ENCODE measurements at regions not wholly inside any gene's neighbourhood (a gene's known extent, or its start where the extent isn't known, plus 50 kb on each side); places are given as distances from the start of the nearest gene placed in this dataset.
A peak's percentile ranks its signal among the peaks of the same experiment; 100 is the strongest.
"Not testable (repeated sequence)": the region's sequence is repeated elsewhere in the genome, so short reads cannot be mapped to it uniquely, and the experiment has no call there.

DNA sequence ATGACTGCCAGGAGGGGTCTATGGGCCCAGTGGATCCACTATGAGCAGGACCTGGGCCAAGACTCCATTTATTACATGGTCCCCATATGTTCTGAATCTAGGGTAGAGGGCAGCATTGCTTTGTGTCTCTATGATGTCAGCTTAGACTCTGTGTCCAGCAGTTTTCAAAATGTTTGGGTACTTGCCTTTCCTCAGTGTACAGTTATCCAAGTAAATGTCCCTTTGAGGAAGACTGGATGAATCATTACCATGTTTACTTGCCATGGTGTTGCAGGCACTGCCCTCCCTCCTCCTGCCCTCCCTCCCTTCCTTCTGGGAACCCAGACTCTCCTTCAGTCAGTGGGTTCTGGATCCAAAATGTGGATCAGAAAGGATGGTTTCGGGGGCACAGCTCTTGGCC lies 108.6 kb downstream of the NRN1 start:
- DNase-seq: no peak

DNA sequence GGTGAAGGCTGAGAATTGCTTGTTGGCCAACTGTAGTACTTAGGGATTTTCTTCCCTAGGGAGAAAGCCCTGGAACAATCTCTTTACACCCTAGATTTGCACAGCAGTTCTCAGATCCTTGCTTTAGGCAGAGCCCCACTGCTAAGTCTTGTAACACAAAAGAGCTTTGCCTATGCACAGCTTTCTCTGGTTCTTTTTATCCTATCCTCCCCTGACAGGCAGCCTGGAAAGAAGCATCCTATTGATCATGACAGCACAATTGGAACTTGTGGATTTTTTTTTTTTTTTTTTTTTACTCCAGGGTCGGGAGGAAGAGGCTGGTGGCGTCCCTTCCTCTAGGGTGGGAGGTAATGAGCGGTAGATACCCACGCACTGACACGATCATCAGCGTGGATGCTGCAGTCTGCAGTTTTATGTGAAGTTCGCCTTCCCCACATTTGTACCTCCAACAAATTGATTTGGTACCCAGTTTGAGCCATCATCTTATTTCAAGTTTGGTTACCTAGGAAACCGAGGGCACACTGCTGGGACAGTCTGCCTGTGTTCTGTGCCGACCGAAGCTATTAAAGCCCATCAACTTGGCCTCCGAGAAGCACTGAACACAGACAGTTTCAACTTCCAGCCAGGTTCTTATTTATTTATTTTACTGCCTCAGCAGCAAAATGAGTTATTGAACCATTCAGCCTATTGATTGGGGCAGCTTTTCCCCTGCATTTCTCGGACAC lies 110.1 kb downstream of the NRN1 start:
- no peak for DNase-seq

DNA sequence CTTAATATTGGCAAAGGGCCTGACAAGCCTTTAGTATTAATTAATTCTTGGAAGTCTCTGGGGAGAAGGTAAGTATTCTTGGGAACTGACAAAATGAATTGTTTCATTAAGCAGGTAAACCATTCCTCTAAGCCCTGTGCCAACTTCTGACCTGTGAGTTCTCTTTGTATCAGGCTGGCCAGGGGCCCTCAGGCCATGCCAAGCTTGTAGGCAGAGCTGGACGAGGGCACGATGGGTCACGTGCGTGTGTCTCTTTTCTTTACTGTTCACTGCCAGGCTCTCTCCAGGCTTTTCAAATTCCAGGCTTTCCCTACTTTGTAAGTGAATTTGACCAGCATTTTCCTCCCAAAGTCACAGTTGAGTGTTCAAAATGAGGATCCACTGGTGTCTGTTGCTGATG lies 112.4 kb downstream of the NRN1 start:
- no peak for DNase-seq

DNA sequence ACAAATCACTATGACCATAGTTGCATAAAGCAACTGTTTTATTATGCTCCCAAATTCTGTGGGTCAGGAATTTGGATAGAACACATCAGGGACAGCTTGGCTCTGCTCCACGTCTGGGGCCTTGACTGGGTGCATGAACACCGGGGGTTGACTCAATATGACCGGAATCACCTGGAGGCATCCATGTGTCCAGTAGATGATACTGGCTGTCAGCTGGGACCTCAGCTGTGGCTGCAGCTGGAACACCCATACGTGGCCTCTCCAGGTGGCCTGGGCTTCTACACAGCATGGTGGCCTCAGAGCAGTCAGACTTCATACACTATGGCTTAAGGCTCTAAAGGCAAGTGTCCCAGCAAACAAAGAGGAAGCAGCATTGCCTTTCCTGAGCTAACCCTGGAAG lies 113.4 kb downstream of the NRN1 start:
- DNase-seq: no peak

DNA sequence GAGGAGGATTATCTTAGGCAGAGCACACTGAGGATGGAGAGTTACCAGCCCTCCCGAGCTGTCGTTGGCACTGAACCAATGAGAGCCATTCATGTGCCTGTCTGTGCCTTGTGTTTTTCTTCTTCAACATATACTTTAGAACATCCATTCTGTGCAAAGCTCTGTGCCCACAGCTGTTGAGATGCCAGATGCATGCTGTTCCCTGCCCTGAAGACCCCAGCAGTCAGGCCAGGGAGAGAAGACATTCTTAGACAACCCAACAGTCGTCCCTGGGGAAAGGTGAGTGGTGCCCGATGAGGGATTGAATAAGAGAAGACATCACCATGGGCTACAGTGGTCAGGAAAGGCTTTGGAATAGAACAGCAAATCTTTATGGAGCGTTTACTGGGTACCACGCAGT lies 114.1 kb downstream of the NRN1 start:
- no peak for DNase-seq

DNA sequence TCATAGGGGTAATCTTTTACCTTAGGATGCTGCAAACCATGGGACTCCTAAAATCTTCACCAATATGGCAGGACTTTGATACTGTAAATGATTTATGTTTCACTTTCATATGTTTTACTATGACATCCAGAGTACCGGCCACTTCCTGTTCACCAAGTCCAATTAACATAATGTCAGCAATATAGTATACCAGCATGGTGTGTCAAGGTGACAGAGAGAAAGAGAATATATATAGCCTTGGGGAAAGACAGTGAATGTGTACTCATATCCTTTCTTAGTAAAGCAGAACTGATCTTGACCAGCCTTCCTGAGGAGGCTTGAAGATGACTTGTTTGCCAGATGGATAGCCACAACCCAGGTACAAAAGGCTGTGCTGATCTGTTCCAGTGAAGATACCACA lies 127.9 kb downstream of the NRN1 start:
- DNase-seq: no peak

DNA sequence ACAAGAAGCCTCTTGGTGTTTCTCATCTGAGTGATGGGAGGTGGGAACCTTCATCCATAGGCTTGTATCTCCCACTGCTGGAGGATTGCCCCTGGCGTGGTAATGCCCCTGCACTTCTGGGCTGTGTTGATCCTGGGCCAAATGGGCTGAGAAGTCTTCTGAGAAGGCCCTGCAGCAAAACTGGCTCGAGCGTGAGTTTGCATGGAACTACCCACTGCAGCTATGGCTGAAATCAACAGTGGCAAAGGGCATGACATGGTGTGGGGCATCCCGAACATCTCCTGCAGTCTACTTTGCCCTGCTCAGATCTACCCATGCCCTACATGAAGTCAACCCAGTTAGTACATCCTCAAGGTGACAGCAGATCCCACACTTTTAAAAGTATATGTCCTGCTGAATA lies 130.6 kb downstream of the NRN1 start:
- no peak for DNase-seq

DNA sequence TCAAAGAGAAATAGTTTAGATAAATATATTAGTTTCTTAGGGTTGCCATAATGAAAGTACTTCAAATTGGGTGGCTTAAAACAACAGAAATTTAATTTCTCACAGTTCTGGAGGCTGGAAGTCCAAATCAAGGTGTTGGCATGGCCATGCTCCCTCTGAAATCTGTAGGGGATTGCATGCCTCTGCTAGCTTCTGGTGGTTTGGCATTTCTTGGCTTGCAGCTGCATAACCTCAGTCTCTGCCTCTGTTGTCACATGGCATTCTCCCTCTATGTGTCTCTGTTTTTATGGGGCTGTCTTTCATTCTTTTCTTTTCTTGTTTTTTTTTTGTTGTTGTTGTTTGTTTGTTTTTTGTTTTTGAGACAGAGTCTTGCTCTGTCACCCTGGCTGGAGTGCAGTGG lies 132.7 kb downstream of the NRN1 start:
- DNase-seq: not testable (repeated sequence)

DNA sequence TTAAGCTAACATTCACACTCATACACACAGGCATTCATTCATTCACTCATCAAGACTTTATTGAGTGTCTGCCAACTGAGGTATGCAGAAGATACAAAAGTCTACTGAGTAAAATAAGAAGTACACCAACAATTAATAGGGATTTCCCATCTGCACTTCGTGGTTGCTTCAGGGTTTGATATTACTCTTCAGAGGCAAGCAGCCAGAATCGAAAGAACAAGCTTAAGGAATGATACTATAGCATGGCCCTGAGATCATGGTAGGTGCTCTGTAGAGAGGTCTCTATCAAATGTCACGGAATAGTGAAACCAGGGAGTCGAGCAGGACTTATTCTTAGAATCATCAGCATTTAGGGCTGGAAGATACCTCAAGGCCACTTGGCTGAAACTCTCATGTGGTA lies 135.4 kb downstream of the NRN1 start:
- DNase-seq: no peak

DNA sequence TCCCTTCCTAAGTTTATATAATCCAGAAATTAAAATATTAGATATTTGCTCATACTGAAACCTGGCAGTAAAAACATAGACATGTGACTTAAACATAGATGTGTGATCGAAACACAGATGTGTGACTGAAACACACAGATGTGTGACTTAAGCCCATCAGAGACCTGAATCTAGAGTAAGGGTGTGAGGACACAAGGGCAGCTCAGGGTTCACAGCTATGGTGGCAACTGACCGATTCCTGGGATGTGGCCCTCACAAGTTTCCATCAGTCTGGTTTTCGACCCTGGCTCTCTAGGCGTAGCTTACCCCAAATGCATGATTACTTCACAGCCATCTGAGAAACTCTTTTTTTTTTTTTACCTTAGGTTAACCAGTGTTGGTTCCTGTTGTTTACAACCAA lies 137.0 kb downstream of the NRN1 start:
- DNase-seq: no peak

DNA sequence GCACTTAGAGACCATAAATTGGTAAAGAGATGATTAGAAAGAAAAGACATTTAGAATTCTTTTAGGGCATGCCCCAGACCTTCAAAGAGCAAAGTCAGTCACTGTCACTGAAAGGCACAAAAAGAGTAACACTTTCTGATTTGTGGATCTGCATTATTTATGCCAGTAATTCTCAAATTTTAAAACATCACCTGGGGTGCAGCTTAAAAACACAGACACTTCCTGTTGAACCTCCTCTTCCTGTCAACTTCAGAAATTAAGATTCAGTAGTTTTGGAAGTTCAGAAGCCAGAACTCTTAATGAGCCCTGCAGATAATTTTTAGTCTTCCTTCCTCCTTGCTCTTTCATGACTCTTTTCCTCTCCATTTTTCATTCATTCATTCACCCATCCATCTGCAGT lies 137.5 kb downstream of the NRN1 start:
- no peak for DNase-seq

DNA sequence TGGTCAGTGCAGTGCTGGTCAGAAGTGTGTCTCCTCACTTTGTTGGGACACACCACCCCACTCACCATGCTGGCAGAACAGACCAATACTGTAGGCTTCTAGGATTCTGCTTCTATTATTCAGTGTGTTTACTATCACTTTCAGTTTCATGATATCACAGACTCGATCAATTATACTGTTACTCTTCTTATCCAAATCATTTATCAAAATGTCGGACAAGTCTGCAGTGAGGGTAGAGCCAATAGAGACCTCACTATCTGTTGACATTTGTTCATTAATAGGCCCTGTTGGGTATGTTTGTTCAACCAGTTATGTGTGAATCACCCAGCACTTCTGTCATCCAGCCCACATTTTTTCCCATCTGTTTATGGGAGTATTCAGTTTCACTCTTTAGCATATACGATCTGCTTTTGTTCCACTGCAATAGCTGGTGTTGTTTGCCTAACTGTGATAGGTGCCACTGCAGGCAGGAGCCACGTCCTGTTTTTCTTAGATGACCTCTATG lies 140.1 kb downstream of the NRN1 start:
- DNase-seq: peak in 2 of 58 donors; percentile 11 to 20

DNA sequence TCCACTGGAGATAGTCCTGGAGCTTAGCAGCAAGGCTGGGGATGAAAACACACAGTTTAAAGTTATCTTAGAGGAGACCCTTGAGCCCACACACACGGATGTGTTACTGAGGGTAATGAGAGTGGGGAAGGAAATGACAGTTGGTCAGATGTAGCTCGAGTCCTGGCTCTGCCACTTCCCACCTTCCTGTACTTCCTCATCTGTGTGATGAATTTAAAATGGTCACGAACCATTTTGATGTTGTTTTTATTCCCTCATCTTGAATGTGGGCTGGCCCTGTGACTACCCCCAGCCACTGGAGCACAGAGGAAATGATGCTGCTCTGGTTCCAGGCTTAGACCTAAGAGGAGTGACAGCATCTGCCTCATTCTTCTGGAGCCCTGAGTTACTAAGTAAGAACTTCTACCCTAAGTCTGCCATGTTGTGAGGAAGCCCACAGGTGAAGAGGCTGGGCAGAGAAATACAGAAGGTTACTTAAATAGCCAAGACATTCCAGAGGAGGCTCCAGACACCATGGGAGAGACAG lies 141.2 kb downstream of the NRN1 start:
- no peak for DNase-seq

DNA sequence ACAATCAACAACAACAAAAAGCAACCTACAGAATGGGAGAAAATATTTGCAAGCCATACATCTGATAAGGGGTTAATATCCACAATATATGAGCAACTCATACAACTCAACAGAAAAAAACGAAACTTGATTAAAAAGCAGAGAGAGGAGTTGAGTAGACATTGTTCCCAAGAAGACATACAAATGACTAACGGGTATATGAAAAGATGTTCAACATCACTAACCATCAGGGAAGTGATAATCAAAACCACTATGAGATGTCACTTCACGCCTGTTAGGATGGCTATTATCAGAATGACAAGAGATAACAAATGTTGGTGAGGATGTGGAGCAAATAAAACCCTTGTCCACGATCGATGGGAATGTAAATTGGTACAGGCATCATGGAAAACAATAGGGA lies 145.9 kb downstream of the NRN1 start:
- DNase-seq: no peak

DNA sequence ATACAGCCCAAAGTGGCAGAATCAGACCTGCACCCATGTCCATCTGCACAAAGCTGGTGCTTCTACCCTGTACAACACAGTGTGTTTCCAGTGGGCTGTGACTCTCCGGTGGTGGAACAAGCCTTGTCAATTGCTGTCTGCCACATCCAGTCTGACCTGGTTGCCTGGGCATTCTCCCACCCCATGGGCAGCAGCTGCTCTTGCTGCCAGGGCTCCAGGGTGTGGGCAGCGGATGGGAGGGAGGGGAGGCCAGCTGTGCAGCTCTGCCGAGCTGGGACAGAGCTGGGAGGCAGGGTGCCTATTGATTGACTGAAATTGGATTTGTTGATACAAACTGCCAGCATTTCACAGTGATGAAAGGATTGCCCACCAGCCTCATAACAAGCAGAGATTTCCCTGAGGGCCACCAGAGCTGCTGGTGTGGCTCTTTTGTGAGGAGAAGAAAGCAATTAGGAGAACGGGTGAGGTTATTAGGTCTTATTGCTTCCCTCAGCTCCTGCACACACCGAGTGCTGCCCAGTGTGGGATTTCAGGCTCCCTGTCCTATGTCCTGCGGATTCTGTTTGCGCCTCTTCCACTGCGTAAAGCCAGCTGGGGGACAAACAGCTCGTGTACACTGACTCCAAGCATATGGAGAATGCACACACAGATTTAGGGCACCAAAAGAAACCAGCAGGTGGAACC lies 150.8 kb downstream of the NRN1 start:
- peak in 2 of 58 donors; percentile 7 to 17 for DNase-seq

DNA sequence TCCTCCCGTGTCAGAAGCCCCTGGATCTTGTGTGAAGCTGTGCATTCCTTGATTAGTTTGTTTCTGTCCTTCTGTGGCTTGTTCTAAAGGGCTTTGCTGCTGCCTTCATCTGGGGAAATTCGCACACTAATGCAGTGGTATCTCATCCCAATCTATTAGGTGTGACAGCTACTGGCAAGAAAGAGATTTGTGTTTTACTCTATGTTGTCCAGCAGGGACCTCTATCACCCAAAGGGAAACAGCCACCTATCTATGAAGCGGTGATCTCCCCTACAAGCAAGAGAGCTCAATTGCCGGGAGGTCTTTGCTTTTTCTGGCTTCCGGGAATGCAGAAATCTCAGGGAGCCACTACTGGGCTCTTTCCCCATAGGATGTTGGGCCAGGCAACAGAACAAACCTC lies 151.8 kb downstream of the NRN1 start:
- DNase-seq: no peak

DNA sequence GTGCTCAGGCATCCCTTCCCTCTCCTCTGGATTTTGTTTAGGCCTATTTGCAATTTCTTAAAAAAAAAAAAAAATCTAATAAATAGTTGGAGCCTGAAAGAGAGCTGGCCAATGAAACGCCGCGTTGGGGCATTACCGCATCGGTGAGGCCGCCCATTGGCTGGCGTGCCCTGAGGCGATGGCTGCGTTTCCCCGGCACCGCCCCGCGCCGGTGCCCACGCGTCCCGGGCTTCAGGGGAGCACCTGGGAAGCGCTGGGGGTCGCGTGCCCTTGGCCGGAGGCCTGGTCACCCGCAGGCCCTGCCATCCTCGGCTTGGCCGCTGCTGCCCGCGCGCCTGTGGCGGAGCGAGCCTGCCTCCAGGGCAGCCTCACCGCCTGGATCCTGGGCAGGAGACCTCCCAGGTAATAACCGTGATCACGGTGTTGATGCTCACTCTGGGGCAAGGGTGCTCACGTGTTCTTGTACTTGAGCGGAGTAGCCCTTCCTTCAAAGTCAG lies 155.4 kb downstream of the NRN1 start:
- peak in 55 of 58 donors; percentile 18 to 92 (median 66) for DNase-seq

DNA sequence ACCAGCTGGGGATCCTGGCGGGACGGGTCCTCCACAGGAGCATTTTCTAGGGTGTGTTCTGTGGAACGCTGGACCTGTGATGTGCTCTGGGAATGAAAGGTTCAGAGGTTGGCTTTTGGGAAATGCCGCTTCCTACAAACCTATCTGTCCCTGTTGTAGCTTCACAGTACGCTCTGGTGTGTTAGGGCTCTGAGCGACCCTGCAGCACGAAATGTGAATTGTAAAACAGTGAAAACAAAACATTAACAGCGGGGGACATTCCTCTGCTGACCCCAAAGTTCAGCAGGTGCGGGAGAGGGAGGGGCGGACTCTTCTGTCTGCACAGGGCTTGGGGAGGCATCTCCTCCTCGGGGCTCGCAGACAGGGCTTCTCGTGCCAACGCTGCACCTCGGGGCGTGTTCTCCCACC lies 155.9 kb downstream of the NRN1 start:
- DNase-seq: no peak

DNA sequence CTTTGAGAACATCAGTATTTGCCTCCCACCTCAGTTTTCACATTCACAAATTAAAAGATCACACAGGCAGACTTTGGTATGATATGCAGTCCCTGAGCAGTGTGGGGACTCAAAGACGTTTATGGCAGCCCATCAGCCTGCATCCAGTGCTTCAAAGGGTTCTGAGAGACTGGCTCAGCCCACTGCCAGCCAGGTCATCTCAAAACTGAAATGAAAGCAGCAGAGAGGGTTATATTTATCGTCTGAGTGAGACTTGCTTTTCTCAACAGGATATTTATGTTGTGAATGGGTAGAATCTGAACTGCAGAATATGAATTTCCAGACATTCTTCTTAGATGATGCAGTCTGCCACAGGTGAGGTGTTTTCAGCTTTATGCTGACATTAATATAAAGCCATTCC lies 159.8 kb downstream of the NRN1 start:
- no peak for DNase-seq

DNA sequence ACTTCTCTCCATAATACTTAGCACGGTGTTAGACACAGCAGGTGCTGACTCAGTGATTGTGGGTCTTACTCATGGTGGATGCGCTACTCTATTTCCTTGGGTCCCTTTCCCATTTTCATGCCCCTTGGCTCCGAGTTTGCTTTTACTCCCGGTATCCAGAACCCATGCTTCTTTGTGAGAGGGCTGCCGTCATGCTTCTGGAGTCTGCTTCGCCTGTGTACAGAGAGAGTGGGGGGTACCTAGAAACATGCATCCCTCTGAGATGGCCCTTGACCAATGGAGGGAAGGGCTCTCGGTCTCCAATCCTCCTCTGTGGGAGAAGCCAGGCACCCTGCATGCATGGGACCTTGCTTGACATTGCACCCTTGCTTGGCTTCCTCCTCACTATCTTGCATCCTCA lies 160.4 kb downstream of the NRN1 start:
- DNase-seq: no peak

DNA sequence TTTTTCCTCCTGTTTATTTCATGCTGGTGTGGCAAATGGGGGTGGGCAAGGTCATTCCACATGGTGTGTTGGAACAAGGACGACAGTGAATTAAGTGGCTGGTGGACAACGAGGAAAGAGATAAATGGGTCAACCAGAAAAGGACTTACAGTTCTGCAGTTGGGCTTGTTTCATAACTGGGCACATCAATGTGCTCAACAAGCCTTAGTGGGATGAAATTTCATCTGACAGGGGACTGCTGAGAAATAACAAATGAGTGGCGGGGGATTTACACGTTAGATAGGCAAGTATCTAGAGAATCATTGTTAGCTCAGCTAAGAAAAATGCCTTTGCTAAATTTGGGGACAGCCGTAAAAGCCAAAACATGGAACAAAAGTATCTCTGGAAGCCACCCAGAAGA lies 163.6 kb downstream of the NRN1 start:
- DNase-seq: no peak

DNA sequence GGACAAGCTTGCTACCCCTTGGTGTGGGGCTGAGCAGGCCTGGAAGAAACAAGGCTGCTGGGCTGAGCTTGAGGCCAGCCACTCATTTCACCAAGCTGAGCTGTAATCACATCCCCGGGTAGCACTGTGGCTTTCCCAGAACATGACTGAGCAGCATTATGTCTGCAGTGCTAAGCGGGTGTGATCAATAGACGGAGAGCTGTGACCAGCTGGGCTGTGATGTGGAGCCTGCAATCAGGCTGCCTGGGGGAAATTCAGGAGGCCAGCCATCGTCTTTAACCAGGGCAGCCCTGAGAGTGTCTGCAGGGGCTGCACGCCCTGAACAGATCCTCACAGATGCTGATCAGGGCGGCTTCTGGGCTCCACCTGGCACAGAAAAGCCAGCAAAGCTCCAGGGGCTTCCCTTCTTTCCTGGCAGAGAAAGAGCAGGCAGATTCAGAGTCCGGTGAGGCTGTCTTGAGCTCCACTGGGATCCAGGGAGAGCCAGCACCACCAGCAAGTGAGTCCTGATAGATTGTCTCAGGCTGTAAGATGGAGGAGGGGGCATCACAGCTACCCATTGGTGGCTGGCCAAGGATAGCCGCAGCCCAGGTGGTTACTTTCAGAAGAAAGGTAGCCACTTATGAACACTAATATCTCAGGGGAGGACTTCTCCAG lies 165.9 kb downstream of the NRN1 start:
- peak in 10 of 58 donors; percentile 10 to 57 (median 22) for DNase-seq
